GM21367 (cell line): ENCODE measurements at regions not wholly inside any gene's neighbourhood (a gene's known extent, or its start where the extent isn't known, plus 50 kb on each side); places are given as distances from the start of the nearest gene placed in this dataset.

ENCODE experiments used
- ATAC-seq: cut with Tn5 transposase; IDR thresholded peaks from one replicate; pipeline ENCODE4 v1.9.1; 2021; ENCODE audit not compliant: unreplicated experiment

DNA sequence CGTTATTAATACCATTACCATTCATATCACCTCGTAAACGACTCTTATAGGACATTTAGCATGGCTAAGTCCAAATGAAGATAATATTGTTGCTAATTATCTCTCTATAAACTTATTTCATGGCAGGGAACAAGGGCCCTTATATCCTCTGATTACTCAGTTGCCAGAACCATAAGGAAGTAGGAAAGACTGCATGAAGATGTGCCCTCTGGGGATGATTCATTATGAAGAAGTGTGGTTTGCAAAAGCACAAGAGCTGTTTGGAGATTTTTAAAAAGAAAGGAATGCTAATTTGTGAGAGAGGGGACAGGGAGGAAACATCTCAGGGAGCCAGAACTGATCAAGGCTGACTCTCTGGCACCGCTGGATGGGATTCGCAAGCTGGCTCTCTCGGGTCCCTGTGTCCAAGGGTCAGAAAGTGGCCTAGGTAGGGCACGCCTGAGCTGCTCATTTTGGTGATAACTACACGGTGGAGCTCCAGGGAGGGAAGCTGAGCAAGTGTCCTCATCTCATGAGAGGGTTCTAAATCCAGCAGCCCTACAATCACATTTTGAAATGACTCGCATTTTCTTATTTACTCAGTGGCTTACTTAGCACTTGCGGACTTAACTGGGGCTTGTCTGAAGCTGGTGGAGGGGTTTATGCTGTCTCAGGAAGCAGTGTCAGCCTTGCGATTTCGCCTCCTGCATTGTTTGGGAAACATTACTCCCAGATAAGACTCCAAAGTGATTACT lies 136.8 kb downstream of the C5orf15 start:
- no peak for ATAC-seq

DNA sequence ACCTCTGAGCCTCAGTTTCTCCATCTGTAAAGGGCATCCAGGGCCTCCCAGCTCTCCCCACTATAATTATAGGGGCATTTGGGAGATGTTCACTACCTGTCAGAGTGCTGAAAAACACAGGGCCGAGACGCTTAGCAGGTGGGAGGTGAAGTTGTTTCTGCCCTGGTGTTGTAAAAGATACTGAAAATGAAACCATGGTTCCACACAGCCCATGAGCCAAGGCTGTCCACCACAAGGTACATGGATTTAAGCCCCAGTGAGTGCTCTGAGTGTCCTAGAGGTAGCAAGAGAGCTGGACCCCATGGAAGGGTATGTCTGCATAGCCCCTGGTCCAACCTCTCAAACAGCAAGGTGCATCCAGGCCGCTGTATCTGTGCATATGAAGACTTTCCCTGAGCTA lies 137.5 kb downstream of the C5orf15 start:
- ATAC-seq: no peak

DNA sequence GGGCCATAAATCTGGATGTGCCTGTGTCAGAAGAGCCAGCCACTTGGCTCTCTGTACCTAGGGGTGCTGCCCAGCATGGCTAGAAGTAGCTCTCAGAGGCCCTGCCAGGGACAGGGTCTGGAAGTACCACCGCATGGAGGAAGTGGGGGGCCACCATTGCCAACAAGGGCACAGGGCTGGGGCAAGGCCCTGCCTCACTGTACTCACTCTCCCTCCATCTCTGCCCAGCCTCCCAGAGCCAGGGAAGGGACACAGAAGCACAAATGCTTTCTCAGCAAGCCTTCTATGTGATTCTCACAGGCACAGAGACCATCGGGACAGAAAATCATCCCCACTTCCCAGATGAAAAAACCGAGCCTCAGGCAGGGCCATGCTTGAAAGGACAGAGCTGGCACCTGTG lies 138.1 kb downstream of the C5orf15 start:
- ATAC-seq: no peak

DNA sequence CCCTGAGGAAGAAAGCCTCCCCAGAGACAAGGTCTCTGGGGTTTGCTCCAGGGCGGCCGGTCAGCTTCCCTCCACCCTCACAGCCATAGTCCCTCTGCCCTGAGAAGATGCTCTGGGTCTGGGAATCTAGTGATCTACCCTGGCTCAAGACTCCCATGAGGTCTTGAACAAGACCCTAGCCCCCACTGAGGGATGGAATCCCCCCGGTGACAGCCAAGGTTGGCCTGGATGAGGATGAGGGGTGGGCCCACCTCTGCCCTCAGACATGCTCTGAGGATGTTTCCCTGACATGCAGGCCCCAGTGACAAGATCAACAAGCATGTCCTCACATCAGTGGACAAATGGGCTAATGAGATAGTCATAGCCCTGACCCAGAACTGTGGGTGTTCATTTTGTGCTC lies 138.6 kb downstream of the C5orf15 start:
- no peak for ATAC-seq

DNA sequence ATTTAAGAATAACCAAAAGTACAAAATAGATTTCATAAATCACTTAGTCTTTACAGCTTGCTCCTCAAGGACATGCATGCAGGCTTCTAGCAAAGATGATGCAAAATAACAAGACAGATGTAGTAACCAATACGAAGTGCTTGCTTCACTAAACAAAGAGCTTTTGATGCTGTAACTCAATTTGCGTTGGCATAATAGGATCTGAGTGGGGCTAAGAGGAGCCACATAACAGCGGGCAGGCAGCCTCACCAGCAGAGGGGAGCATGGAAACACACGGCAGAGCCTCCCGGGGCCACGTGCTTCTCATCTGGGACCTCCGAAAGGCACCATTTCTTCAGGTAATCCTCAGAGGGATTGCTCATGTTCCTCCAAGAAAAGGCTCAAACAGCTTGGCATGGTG lies 139.7 kb downstream of the C5orf15 start:
- no peak for ATAC-seq

DNA sequence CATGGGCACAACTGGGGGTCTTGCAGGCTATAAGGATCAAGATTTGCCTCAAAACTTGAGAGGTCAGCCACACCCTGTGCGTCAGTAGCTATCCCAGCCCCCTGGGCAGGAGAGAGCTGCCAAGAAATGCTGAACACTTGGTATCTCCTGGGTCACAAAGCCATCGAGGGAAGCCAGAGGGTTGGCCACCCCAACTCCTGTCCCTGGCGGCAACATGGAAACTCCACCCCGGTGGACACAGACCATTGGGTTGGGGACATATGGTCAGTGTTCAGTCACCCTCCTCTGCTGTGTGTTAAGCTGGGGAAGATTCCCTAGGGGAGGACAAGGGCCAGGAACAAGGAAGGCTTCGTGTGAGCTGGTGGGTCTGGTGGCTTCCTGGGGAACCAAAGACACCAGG lies 140.6 kb downstream of the C5orf15 start:
- no peak for ATAC-seq

DNA sequence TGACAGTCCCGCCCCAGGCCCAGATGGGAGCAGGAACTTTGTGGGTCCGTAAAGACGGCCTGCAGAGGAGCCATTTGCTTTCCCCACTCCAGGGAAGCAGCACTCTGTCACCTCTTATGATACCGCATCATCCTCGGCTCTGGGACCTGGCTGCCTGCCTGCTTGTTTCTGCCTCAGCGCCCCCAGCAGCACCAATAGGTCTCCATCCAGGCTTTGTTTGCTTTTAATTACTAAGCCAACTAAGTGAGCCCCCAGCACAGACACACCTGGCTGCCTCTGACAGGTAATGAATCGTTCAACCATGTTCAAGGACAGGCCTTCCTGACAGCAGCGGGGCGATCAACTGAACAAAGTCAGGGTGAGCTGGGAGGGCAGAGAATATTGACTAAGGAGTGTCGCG lies 141.4 kb downstream of the C5orf15 start:
- no peak for ATAC-seq

DNA sequence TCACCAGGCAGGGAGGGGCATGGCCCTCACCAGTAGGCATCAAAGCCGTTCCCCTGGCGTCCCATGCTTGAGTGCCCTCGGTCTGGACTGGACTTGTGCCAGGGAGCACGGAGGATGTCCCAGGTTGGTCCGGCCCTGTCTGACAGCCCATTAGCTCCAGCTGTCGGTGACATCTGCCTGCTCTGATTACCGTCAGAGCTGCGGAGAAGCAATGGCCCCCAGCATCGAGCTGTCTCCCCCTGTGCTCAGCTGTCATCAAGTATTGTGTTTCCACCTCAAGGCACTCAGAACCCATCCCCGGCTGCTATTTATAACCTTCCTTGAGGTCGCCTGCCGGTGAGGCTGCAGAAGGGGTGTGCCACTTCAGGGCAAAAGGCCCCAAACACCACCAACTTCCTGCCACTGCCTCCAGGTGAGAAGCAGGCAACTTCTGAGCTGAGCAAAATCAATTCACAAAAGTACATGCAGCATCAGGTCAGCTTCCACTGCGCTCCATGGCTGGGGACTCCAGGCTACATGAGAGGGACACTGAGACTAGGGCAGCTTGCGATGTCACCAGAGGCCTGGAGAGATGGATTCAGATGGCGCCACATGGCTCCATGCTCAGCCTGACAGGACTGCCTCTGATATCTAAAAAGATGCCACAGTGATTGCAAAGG lies 142.7 kb downstream of the C5orf15 start:
- ATAC-seq: no peak

DNA sequence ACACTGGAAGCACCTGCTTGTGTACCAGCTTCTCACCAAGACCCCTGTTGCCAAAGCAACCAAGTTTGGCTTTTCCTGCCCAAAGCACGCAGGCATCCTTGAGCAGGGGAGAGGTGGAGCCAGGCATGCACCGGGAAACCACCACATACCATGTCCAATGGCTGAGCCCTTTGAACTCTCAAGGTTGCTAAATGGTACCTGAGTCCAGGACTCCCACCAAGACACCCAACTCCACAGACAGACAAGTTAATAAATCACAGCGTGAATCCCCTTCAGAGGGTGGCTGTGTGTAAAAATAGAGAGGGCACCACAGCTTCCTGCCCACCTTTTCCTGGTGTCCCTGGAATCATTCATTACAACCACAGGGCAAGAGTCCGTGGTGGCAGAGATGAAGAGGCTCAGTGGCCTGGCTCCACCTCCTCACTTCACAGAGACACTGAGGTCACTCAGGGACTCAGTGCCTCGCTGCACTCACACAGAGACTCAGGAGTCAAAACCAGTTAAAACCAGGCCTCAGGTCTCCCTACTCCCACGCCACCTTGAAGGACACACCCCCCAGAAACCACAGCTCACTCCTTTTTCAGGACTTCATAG lies 143.7 kb downstream of the C5orf15 start:
- ATAC-seq: peak; percentile 75

DNA sequence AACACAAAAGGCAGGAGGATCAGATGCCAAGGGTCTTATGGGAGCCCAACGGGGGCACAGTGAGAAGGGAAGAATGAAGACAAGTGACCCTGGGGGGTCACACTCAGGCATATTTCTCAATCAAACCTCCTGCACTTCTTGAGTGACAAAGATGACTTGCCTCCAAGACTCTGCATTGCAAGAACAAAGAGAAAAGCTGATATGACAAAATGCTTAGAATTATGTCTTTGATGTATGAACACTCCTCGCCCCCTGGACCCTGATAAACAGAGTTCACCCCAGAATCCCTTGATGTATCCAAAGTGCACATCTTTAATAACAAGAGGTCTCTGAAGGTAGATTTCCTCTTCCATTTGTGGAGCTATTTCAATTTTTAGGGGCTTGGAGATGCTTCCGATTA lies 146.5 kb downstream of the C5orf15 start:
- ATAC-seq: no peak

DNA sequence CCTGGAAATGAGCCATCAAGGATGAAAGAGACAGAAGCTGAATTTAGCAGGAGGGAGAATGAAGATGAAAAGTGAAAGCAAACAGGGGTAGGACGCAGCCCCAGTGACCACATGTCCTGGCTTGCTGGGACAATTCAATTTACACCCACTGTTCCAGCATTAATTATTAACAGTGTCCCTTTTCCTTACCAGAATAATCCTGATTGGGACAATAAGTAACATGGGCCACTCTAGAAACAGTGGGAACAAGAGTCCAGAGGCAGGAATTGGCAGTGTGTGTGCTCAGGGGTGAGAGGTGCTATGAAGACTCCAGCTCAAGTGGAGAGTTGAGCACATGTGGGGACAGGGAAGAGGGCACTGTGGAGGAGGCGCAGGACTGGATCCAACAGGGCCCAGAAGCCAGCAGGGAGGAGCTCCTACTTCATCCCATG lies 147.1 kb downstream of the C5orf15 start:
- ATAC-seq: no peak

DNA sequence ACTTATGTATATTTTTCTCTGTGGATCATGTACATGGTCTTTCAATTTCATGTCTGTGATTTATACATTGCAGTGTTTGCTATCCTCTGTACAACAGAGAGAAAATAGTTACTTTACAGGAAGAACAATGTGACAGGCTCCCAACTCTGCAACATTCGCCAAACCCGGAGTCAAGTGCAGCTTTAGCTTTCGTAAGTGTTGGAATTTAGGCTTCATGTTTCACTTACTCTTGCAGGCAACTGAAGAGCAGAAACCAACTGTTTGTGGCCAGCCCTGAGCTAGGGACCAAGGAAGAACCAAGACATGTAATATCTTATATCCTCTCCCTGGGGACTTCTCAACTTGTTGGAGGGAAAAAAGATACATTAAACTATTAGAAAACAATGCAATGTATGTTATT lies 147.9 kb downstream of the C5orf15 start:
- no peak for ATAC-seq

DNA sequence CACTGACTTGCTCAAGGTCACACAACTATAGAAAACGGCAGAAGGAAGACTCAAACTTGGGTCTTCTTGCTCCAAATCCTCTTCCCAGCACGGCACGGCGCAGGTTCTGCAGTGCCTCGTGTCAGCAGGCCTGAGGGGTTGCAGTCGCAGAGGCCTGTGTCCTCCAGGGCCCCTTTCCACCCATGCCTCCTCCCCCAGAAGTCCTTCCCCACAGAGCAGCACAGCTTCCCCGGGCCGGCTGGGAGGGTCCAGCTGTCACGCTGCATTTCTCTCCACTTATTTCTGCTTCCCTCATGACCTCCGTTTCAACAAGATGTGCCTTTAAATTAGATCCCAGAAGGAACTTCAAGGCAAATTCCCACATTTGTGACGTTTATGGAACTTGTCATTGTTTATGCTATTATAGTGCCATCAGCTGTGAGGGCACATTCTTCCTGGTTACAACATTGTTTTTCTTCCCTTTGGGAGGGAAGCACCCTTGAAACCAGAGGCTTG lies 148.4 kb downstream of the C5orf15 start:
- ATAC-seq: no peak

DNA sequence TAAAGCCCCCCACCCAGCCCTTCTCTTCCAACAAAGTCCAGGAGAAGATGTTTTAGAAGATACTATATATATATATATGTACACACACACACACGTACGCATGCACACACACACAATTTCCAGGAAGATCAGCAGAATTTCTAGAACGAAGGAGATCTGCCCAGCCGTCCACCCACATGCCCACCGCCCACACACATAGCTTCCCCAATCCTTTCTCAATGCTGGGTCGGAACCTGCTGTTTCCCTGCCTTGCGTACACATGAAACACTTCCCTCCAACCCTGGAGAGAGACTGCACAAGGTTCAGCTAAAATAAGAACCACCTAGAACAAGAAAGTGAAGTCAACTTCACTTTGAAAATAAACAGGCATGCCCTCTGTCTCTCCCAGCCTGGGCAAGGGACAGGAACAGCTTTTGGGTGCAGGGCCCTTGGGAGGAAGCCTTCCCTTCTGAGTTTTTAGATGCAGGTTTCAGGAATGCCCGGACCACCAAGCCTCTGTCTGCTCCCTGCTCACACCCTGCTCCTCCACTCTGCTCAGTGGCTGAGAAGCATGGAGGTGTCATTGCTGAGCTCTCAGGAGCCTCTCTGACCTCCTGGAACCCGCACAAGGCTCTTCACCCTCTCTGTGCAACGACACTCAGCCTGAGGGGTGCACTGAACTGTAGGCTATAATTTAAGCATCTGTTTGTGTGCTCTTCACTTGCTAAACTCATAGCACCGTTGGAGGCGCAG lies 149.4 kb downstream of the C5orf15 start:
- no peak for ATAC-seq

DNA sequence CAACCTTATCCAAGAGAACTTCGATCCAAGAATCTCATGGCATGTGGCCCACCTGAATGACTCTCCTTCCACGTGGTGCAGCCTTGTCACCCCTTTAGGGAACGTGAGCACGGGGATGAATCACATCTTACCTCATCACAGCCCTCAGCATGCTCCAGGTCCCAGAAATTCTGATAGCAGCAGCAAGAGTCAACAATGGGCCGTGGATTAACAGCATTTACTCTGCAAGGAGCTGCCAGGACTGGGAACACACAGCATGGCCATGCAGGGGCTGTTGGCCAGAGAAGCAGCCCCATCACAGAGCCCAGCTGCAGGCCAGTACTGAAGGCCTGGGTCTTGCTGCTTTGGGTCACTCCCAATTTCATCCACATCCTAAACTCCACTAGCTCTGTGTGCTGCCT lies 150.4 kb downstream of the C5orf15 start:
- no peak for ATAC-seq

DNA sequence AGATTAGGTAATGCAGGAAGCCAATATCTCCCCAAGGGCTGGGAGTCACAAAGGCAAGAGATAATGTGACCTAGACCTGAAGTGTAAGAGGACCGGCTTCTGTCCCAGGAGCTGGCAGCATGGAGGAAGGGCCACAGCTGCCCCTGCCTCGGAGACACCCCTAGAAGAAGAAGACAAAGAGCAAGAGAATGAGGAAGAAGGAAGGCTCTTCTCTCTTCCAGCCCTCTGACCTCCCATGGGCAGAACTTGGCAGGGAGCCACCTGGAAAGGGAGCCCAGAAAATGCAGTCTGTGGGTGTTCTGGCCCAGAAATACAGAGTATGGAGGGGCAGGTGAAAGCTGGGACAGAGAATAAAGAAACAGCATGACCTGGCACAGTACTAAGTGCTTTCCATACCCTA lies 151.0 kb downstream of the C5orf15 start:
- ATAC-seq: no peak

DNA sequence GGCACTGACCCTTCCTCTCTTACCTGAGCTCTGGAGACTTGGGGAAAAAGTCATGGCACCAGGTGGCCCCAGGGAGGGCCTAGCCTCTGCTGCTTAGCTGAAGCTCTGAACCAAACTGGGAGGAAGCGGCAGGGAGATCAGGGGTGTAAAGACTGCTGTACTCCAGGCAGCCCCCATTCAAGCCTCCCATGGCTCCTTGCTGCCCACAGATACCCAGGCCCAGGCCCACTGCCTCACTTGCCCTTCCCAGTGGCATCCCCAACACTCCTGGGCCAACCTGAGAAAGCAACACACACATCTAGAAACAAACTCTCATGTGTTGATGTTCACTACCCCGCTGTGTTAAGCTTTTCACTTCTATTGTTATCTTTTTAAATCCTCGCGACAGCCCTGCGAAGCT lies 151.6 kb downstream of the C5orf15 start:
- no peak for ATAC-seq

DNA sequence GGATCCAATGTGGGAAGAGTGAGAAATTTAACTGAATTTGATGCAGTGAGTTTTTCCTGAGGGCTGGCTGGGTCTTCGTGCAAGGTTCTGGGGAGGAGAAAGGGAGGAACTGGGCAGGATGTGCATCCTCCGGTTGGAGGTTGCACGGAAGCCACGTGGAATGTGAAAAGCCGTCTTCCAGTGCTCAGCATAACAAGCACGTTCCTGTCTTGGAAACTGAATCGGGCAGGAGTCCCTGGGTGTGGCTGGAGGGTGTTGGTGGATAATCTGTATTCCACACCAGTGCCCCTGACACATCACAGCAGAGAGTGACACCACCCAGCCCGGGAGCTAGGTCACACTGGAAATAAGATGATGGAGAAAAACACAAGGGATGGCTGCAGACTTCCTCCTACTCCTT lies 154.3 kb downstream of the C5orf15 start:
- no peak for ATAC-seq

DNA sequence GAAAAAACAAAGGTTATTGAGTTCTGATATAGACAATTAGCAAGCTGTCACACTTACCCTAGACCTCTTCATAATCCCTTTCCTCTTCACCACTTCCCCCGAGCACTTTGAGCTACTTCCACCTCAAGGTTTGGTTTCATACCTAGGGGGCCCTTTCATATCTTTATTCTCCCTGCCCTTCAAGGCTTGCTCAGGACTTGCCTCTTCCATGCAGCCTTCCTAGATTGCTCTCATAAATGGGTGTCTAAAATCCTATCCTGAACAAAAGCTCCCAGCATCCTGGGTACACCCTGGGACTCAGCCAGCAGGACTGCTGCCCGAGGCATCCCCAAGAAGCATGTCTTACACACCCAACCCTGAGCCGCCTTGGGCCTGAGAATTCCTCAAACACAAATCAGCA lies 157.3 kb downstream of the C5orf15 start:
- ATAC-seq: no peak

DNA sequence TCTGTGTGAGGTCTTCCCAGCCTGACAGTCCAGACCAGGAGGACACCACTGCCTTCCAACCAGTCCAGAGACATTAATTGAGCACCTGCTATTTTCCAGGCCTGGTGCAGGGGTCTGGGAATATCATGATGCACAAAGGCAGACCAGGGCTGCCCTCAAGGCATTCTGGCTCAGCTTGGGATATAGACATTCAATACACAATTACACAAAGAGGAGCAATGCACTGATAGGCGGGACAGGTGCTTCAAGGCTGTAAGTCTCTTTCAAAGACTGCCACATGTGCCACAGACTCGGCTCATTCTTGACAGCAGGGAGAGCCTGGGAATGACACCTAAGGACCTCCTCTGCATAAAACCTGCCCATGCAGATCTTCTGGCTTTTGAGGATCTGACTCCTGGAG lies 158.6 kb downstream of the C5orf15 start:
- ATAC-seq: no peak

DNA sequence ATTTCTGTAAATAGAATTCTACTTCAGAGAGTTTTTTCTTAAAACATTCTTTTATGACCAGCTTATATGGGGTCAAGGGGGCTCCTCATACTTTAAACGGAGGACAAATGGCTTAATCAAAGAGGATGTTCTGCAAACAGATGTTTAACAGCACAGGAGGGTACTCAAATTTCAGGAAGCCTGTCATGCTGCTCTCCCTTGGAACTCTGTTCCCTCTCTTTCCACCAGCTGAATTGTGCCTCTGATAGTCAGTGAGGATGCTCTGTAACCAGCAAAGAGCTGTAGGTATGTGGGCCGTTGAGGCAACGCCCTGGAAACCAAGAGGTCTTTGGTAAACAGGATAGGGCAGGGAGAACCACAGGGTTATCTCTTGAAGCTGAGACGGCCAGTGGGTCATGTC lies 161.1 kb downstream of the C5orf15 start:
- no peak for ATAC-seq

DNA sequence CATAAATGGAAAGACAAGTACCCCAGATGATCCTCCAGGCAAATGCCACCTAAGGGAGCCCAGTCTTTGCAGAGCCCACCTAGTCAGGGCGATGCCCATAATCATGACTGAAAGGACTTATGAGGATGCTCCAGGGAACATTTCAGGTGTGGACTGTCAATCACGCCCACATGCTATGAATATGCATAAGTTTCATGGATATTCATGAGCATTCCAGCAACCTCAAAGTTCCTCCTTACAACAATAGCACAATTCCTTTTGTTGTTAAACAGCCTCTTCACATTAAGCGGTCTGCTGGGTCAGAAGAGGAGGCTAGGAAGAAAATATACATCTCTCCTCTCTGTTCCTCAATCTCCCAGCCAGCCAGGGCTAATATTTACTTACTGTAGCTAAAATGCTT lies 161.6 kb downstream of the C5orf15 start:
- no peak for ATAC-seq
